ENCODE measurements at regions not wholly inside any gene's neighbourhood (a gene's known extent, or its start where the extent isn't known, plus 50 kb on each side); places are given as distances from the start of the nearest gene placed in this dataset.

DNA sequence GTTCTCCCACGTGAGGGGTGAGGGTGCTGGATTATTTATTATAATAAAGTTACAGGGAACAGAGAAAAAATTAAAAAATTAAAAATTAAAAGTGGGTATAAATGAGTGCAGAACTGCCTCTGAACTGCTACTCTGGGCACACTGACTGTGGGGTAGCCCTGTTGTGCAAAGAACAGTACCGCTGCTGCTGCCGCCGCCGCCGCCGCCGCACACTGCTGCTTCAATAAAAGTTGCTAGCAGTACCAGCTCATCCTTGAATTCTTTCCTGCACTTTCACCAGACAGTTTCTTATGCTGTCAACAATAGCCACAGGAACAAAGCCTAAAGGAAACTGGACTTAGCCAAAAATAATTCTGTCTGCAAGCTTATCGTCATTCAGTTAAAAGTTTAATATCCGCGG, 72.1 kb downstream of the GCC1 start (continued):
- TF ChIP-seq, protein P1, sequence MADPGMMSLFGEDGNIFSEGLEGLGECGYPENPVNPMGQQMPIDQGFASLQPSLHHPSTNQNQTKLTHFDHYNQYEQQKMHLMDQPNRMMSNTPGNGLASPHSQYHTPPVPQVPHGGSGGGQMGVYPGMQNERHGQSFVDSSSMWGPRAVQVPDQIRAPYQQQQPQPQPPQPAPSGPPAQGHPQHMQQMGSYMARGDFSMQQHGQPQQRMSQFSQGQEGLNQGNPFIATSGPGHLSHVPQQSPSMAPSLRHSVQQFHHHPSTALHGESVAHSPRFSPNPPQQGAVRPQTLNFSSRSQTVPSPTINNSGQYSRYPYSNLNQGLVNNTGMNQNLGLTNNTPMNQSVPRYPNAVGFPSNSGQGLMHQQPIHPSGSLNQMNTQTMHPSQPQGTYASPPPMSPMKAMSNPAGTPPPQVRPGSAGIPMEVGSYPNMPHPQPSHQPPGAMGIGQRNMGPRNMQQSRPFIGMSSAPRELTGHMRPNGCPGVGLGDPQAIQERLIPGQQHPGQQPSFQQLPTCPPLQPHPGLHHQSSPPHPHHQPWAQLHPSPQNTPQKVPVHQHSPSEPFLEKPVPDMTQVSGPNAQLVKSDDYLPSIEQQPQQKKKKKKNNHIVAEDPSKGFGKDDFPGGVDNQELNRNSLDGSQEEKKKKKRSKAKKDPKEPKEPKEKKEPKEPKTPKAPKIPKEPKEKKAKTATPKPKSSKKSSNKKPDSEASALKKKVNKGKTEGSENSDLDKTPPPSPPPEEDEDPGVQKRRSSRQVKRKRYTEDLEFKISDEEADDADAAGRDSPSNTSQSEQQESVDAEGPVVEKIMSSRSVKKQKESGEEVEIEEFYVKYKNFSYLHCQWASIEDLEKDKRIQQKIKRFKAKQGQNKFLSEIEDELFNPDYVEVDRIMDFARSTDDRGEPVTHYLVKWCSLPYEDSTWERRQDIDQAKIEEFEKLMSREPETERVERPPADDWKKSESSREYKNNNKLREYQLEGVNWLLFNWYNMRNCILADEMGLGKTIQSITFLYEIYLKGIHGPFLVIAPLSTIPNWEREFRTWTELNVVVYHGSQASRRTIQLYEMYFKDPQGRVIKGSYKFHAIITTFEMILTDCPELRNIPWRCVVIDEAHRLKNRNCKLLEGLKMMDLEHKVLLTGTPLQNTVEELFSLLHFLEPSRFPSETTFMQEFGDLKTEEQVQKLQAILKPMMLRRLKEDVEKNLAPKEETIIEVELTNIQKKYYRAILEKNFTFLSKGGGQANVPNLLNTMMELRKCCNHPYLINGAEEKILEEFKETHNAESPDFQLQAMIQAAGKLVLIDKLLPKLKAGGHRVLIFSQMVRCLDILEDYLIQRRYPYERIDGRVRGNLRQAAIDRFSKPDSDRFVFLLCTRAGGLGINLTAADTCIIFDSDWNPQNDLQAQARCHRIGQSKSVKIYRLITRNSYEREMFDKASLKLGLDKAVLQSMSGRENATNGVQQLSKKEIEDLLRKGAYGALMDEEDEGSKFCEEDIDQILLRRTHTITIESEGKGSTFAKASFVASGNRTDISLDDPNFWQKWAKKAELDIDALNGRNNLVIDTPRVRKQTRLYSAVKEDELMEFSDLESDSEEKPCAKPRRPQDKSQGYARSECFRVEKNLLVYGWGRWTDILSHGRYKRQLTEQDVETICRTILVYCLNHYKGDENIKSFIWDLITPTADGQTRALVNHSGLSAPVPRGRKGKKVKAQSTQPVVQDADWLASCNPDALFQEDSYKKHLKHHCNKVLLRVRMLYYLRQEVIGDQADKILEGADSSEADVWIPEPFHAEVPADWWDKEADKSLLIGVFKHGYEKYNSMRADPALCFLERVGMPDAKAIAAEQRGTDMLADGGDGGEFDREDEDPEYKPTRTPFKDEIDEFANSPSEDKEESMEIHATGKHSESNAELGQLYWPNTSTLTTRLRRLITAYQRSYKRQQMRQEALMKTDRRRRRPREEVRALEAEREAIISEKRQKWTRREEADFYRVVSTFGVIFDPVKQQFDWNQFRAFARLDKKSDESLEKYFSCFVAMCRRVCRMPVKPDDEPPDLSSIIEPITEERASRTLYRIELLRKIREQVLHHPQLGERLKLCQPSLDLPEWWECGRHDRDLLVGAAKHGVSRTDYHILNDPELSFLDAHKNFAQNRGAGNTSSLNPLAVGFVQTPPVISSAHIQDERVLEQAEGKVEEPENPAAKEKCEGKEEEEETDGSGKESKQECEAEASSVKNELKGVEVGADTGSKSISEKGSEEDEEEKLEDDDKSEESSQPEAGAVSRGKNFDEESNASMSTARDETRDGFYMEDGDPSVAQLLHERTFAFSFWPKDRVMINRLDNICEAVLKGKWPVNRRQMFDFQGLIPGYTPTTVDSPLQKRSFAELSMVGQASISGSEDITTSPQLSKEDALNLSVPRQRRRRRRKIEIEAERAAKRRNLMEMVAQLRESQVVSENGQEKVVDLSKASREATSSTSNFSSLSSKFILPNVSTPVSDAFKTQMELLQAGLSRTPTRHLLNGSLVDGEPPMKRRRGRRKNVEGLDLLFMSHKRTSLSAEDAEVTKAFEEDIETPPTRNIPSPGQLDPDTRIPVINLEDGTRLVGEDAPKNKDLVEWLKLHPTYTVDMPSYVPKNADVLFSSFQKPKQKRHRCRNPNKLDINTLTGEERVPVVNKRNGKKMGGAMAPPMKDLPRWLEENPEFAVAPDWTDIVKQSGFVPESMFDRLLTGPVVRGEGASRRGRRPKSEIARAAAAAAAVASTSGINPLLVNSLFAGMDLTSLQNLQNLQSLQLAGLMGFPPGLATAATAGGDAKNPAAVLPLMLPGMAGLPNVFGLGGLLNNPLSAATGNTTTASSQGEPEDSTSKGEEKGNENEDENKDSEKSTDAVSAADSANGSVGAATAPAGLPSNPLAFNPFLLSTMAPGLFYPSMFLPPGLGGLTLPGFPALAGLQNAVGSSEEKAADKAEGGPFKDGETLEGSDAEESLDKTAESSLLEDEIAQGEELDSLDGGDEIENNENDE (IDR thresholded peaks at IDR 0.05; ENCODE audit: insufficient replicate concordance, low read length), result no peak
- TF ChIP-seq, protein P2, sequence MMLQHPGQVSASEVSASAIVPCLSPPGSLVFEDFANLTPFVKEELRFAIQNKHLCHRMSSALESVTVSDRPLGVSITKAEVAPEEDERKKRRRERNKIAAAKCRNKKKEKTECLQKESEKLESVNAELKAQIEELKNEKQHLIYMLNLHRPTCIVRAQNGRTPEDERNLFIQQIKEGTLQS (IDR thresholded peaks at IDR 0.05; ENCODE audit: insufficient read depth, low read depth, low read length), result no peak
- TF ChIP-seq TBP (IDR thresholded peaks at IDR 0.05; ENCODE audit: low read depth, low read length) (no peak), NANOG (IDR thresholded peaks at IDR 0.05; ENCODE audit: insufficient read depth, low read depth, low read length, poor library complexity, severe bottlenecking) (no peak), TAF7 (optimal IDR thresholded peaks at IDR 0.05; ENCODE audit: borderline replicate concordance, low read depth, low read length) (no peak)
- TF ChIP-seq, protein P3, sequence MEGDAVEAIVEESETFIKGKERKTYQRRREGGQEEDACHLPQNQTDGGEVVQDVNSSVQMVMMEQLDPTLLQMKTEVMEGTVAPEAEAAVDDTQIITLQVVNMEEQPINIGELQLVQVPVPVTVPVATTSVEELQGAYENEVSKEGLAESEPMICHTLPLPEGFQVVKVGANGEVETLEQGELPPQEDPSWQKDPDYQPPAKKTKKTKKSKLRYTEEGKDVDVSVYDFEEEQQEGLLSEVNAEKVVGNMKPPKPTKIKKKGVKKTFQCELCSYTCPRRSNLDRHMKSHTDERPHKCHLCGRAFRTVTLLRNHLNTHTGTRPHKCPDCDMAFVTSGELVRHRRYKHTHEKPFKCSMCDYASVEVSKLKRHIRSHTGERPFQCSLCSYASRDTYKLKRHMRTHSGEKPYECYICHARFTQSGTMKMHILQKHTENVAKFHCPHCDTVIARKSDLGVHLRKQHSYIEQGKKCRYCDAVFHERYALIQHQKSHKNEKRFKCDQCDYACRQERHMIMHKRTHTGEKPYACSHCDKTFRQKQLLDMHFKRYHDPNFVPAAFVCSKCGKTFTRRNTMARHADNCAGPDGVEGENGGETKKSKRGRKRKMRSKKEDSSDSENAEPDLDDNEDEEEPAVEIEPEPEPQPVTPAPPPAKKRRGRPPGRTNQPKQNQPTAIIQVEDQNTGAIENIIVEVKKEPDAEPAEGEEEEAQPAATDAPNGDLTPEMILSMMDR (IDR thresholded peaks at IDR 0.05; ENCODE audit: control extremely low read depth in 1 of 3, insufficient read depth in 1 of 3, low read depth in 1 of 3, low read length in 3 of 3), result no peak
